RWPE2 (cell line): ENCODE measurements at regions not wholly inside any gene's neighbourhood (a gene's known extent, or its start where the extent isn't known, plus 50 kb on each side); places are given as distances from the start of the nearest gene placed in this dataset.

Source experiments
- ATAC-seq: fragments of 200-7000 bp; cut with Tn5 transposase; 3 replicates; pipeline ENCODE4 v1.9.1; 2021; ENCODE audit warnings: low read depth
- DNase-seq: peaks from one replicate; pipeline ENCODE4 v3.0.0-alpha.2; 2020; ENCODE audit warnings: low spot score
- H3K27ac ChIP-seq: fragments of 450-650 bp; 2 replicates; pipeline ENCODE4 v1.5.1; 2017; ENCODE audit warnings: mild to moderate bottlenecking; ENCODE audit not compliant: poor library complexity, severe bottlenecking
- H3K27me3 ChIP-seq: fragments of 250-450 bp; sonication (Bioruptor Pico); 2 replicates; pipeline ENCODE4 v1.5.1; 2021; ENCODE audit warnings: mild to moderate bottlenecking, moderate library complexity; ENCODE audit not compliant: insufficient read depth, poor library complexity, severe bottlenecking
- H3K36me3 ChIP-seq: fragments of 250-450 bp; sonication (Bioruptor Pico); 2 replicates; pipeline ENCODE4 v1.5.1; 2020; ENCODE audit warnings: low read depth, mild to moderate bottlenecking, moderate library complexity
- H3K4me1 ChIP-seq: fragments of 250-450 bp; sonication (Bioruptor Pico); 2 replicates; pipeline ENCODE4 v1.5.1; 2021; ENCODE audit warnings: mild to moderate bottlenecking, moderate library complexity; ENCODE audit not compliant: insufficient read depth, poor library complexity, severe bottlenecking
- H3K4me3 ChIP-seq: fragments of 250-450 bp; sonication (Bioruptor Pico); 2 replicates; pipeline ENCODE4 v1.5.1; 2021; ENCODE audit warnings: mild to moderate bottlenecking, moderate library complexity; ENCODE audit not compliant: severe bottlenecking
- H3K9me3 ChIP-seq: fragments of 250-450 bp; sonication (Bioruptor Pico); 2 replicates; pipeline ENCODE4 v1.5.1; 2021; ENCODE audit warnings: mild to moderate bottlenecking, moderate library complexity; ENCODE audit not compliant: severe bottlenecking
- CTCF ChIP-seq: fragments of 450-650 bp; IDR thresholded peaks from one replicate; pipeline ENCODE4 v1.5.1; 2017; ENCODE audit warnings: mild to moderate bottlenecking, moderate library complexity; ENCODE audit not compliant: poor library complexity, severe bottlenecking

GRCh38 chr2:7262727-7263126 is 345.5 kb downstream of the RNF144A start:
- H3K4me1 ChIP-seq: no peaks in the 10 kb centered on the region
- H3K27me3 ChIP-seq: no peaks in the 10 kb centered on the region
- H3K27ac ChIP-seq: no peak overlapping the region
- no peak for TF ChIP-seq CTCF
- no peak for ATAC-seq
- H3K9me3 ChIP-seq: no peaks in the 10 kb centered on the region
- DNase-seq: no peak
- H3K36me3 ChIP-seq: no peaks in the 10 kb centered on the region
- no peak overlapping the region for H3K4me3 ChIP-seq

- H3K9me3 ChIP-seq: no peaks in the 10 kb centered on the region
- H3K27ac ChIP-seq: no peak overlapping the region
- DNase-seq (no peak), ATAC-seq (no peak)
- H3K4me3 ChIP-seq: no peak overlapping the region
- H3K4me1 ChIP-seq: no peaks in the 10 kb centered on the region
- no peak for TF ChIP-seq CTCF
- H3K27me3 ChIP-seq: no peaks in the 10 kb centered on the region
- no peaks in the 10 kb centered on the region for H3K36me3 ChIP-seq
Observed at GRCh38 chr2:7264791-7265190, 347.6 kb downstream of the RNF144A start.

- ATAC-seq: no peak
- no peak for TF ChIP-seq CTCF
Observed at GRCh38 chr2:7265286-7265685, 348.1 kb downstream of the RNF144A start.

GRCh38 chr2:7269106-7269643 is 352.0 kb downstream of the RNF144A start:
- TF ChIP-seq CTCF: no peak
- no peaks in the 10 kb centered on the region for H3K27me3 ChIP-seq
- H3K4me3 ChIP-seq: no peak overlapping the region
- H3K9me3 ChIP-seq: no peaks in the 10 kb centered on the region
- ATAC-seq (no peak), DNase-seq (no peak)
- no peak overlapping the region for H3K27ac ChIP-seq
- H3K4me1 ChIP-seq: no peaks in the 10 kb centered on the region
- no peaks in the 10 kb centered on the region for H3K36me3 ChIP-seq

More at GRCh38 chr2:7265286-7265685, 348.1 kb downstream of the RNF144A start:
- H3K4me1 ChIP-seq: no peaks in the 10 kb centered on the region
- no peak for DNase-seq
- no peaks in the 10 kb centered on the region for H3K9me3 ChIP-seq
- no peaks in the 10 kb centered on the region for H3K27me3 ChIP-seq
- H3K36me3 ChIP-seq: no peaks in the 10 kb centered on the region
- no peak overlapping the region for H3K4me3 ChIP-seq
- H3K27ac ChIP-seq: no peak overlapping the region

- DNase-seq (no peak), ATAC-seq (no peak)
- H3K36me3 ChIP-seq: no peaks in the 10 kb centered on the region
- H3K9me3 ChIP-seq: no peaks in the 10 kb centered on the region
- no peak overlapping the region for H3K4me3 ChIP-seq
- H3K4me1 ChIP-seq: no peaks in the 10 kb centered on the region
- no peak for TF ChIP-seq CTCF
- H3K27ac ChIP-seq: no peak overlapping the region
- H3K27me3 ChIP-seq: no peaks in the 10 kb centered on the region
Observed at GRCh38 chr2:7270011-7270431, 352.8 kb downstream of the RNF144A start.
